Mesenchymal stem cell (in vitro differentiated cells and primary cell): ENCODE measurements at regions not wholly inside any gene's neighbourhood (a gene's known extent, or its start where the extent isn't known, plus 50 kb on each side); places are given as distances from the start of the nearest gene placed in this dataset.

Experiments
- DNase-seq: peaks from one replicate; pipeline ENCODE4 v3.0.0-alpha.2; 2013
- H2AFZ ChIP-seq: one replicate; pipeline ENCODE4 v1.6.1; 2013; ENCODE audit warnings: low read depth, mild to moderate bottlenecking, control low read depth, inconsistent platforms, low read length, moderate library complexity
- H2AK5ac ChIP-seq: 2 replicates; pipeline ENCODE4 v1.6.1; 2013; ENCODE audit warnings: low read length, moderate library complexity, mild to moderate bottlenecking, inconsistent platforms; ENCODE audit not compliant: severe bottlenecking
- H2BK120ac ChIP-seq: one replicate; pipeline ENCODE4 v1.6.1; 2013; ENCODE audit warnings: low read depth, mild to moderate bottlenecking, inconsistent platforms, low read length, moderate library complexity
- H2BK12ac ChIP-seq, 2 experiments: one replicate each; pipeline ENCODE4 v1.6.1; 2013; ENCODE audit warnings: inconsistent platforms in 2 of 2, low read length in 2 of 2, mild to moderate bottlenecking in 2 of 2, moderate library complexity in 2 of 2, control low read depth in 1 of 2
- H2BK15ac ChIP-seq: one replicate; pipeline ENCODE4 v1.6.1; 2013; ENCODE audit warnings: mild to moderate bottlenecking, low read depth, inconsistent platforms; ENCODE audit not compliant: poor library complexity, severe bottlenecking
- H2BK5ac ChIP-seq: 2 replicates; pipeline ENCODE4 v1.6.1; 2013; ENCODE audit warnings: low read depth, mild to moderate bottlenecking, low read length, control low read depth, inconsistent platforms; ENCODE audit not compliant: poor library complexity, severe bottlenecking
- H3K14ac ChIP-seq, 2 experiments: one replicate each; pipeline ENCODE4 v1.6.1; 2013; ENCODE audit warnings: inconsistent platforms in 2 of 2, low read length in 2 of 2, control low read depth in 1 of 2, mild to moderate bottlenecking in 1 of 2, moderate library complexity in 1 of 2
- H3K18ac ChIP-seq, 2 experiments: one replicate each; pipeline ENCODE4 v1.6.1; 2013; ENCODE audit warnings: inconsistent platforms in 2 of 2, low read length in 2 of 2, control low read depth in 1 of 2, low read depth in 1 of 2, mild to moderate bottlenecking in 1 of 2
- H3K23ac ChIP-seq, 2 experiments: one replicate each; pipeline ENCODE4 v1.6.1; 2013; ENCODE audit warnings: inconsistent platforms in 2 of 2, low read length in 2 of 2, mild to moderate bottlenecking in 2 of 2, moderate library complexity in 2 of 2, control low read depth in 1 of 2
- H3K27ac ChIP-seq: 2 replicates; pipeline ENCODE4 v1.5.1; 2013; ENCODE audit warnings: mild to moderate bottlenecking, moderate library complexity, low read length, control low read depth, inconsistent platforms; ENCODE audit not compliant: poor library complexity, severe bottlenecking
- H3K27me3 ChIP-seq, 2 experiments: 2 replicates each; pipeline versions ENCODE4 v1.6.1 to v1.7.0; 2013; ENCODE audit warnings: low read length in 2 of 2, mild to moderate bottlenecking in 2 of 2, moderate library complexity in 2 of 2, control low read depth in 1 of 2, inconsistent platforms in 1 of 2; ENCODE audit not compliant: control insufficient read depth in 1 of 2, insufficient read depth in 1 of 2
- H3K36me3 ChIP-seq, 2 experiments: 2 replicates each; pipeline versions ENCODE4 v1.6.1 to v1.7.0; 2013; ENCODE audit warnings: low read length in 2 of 2, control low read depth in 1 of 2, inconsistent platforms in 1 of 2, low read depth in 1 of 2, mild to moderate bottlenecking in 1 of 2; ENCODE audit not compliant: insufficient read depth in 2 of 2, control insufficient read depth in 1 of 2
- H3K4ac ChIP-seq, 2 experiments: one replicate each; pipeline ENCODE4 v1.6.1; 2013; ENCODE audit warnings: inconsistent platforms in 2 of 2, low read length in 2 of 2, mild to moderate bottlenecking in 2 of 2, moderate library complexity in 2 of 2, control low read depth in 1 of 2, low read depth in 1 of 2
- H3K4me1 ChIP-seq: 2 replicates; pipeline ENCODE4 v1.6.1; 2013; ENCODE audit warnings: low read depth, low read length, control low read depth; ENCODE audit not compliant: control insufficient read depth, insufficient read depth
- H3K4me2 ChIP-seq: 2 replicates; pipeline ENCODE4 v1.6.1; 2013; ENCODE audit warnings: low read length, mild to moderate bottlenecking, inconsistent platforms; ENCODE audit not compliant: poor library complexity, severe bottlenecking
- H3K4me3 ChIP-seq, 2 experiments: 2 replicates each; pipeline versions ENCODE4 v1.5.1 to v1.7.0; 2013; ENCODE audit warnings: low read length in 2 of 2, mild to moderate bottlenecking in 2 of 2, control low read depth in 1 of 2, low read depth in 1 of 2; ENCODE audit not compliant: insufficient read depth in 1 of 2
- H3K79me1 ChIP-seq: replicated peaks from 2 replicates; pipeline ENCODE4 v1.6.1; 2013; ENCODE audit warnings: mild to moderate bottlenecking, control low read depth, low read length, inconsistent platforms; ENCODE audit not compliant: poor library complexity, severe bottlenecking
- H3K9ac ChIP-seq: 2 replicates; pipeline ENCODE4 v1.7.0; 2013; ENCODE audit warnings: mild to moderate bottlenecking, low read length, moderate library complexity
- H3K9me3 ChIP-seq: 2 replicates; pipeline ENCODE4 v1.7.0; 2013; ENCODE audit warnings: mild to moderate bottlenecking, low read length; ENCODE audit not compliant: control insufficient read depth
- H4K8ac ChIP-seq: one replicate; pipeline ENCODE4 v1.6.1; 2013; ENCODE audit warnings: inconsistent platforms, mild to moderate bottlenecking, low read length, moderate library complexity
- H4K91ac ChIP-seq: one replicate; pipeline ENCODE4 v1.6.1; 2013; ENCODE audit warnings: mild to moderate bottlenecking, low read length, inconsistent platforms
- WGBS: methylation state at CpG from one replicate; pipeline ENCODE4 v1.1.7; 2013; ENCODE audit warnings: mixed read lengths; 5-methylcytosine and 5-hydroxymethylcytosine counted together

- Histone ChIP-seq H3K4me3 (no peak overlapping the region), H4K91ac (no peak overlapping the region), H3K36me3 (no peaks in the 10 kb centered on the region), H2AK5ac (no peak overlapping the region), H3K18ac (no peak overlapping the region), H3K9me3 (no peaks in the 10 kb centered on the region), H3K23ac (no peak overlapping the region), H3K4ac (no peak overlapping the region), H2BK5ac (no peak overlapping the region), H4K8ac (no peak overlapping the region), H2BK12ac (no peak overlapping the region), H3K27ac (no peak overlapping the region), H3K9ac (no peak overlapping the region), H3K4me1 (no peaks in the 10 kb centered on the region), H2BK15ac (no peak overlapping the region), H3K14ac (no peak overlapping the region), H3K4me2 (no peak overlapping the region), H2AFZ (no peak overlapping the region), H3K27me3 (no peaks in the 10 kb centered on the region), H2BK120ac (no peak overlapping the region), H3K79me1 (no peaks in the 10 kb centered on the region)
- DNase-seq = no peak
Observed at GRCh38 chr4:135177321-135177720, 975.7 kb upstream of the PABPC4L start.

- no peak overlapping the region for H3K27ac ChIP-seq
- H2BK5ac ChIP-seq = no peak overlapping the region
- H2AFZ ChIP-seq = no peak overlapping the region
- no peaks in the 10 kb centered on the region for H3K27me3 ChIP-seq
- 100% methylated on average over 2 of the region's 2 CpGs for WGBS
- no peak overlapping the region for H3K9ac ChIP-seq
- no peak overlapping the region for H2BK15ac ChIP-seq
- no peak overlapping the region for H2AK5ac ChIP-seq
- H3K4me3 ChIP-seq = no peak overlapping the region
- no peaks in the 10 kb centered on the region for H3K4me1 ChIP-seq
- H4K91ac ChIP-seq = no peak overlapping the region
- no peak overlapping the region for H2BK120ac ChIP-seq
- no peak overlapping the region for H3K18ac ChIP-seq
- DNase-seq = no peak
- no peaks in the 10 kb centered on the region for H3K79me1 ChIP-seq
- H4K8ac ChIP-seq = no peak overlapping the region
- H3K23ac ChIP-seq = no peak overlapping the region
- H3K36me3 ChIP-seq = no peaks in the 10 kb centered on the region
- no peak overlapping the region for H3K14ac ChIP-seq
- H2BK12ac ChIP-seq = no peak overlapping the region
- no peak overlapping the region for H3K4ac ChIP-seq
- H3K9me3 ChIP-seq = no peaks in the 10 kb centered on the region
- no peak overlapping the region for H3K4me2 ChIP-seq
Observed at GRCh38 chr4:135166661-135167060, 965.1 kb upstream of the PABPC4L start.

GRCh38 chr4:135164601-135165000 lies 963.0 kb upstream of the PABPC4L start:
- Histone ChIP-seq H3K36me3 (no peaks in the 10 kb centered on the region), H2AK5ac (no peak overlapping the region), H3K18ac (no peak overlapping the region), H4K8ac (no peak overlapping the region), H2BK15ac (no peak overlapping the region), H2BK5ac (no peak overlapping the region), H4K91ac (no peak overlapping the region), H3K14ac (no peak overlapping the region), H3K4me1 (no peaks in the 10 kb centered on the region), H3K9me3 (no peaks in the 10 kb centered on the region), H3K27me3 (no peaks in the 10 kb centered on the region), H3K4me3 (no peak overlapping the region), H3K9ac (no peak overlapping the region), H2AFZ (no peak overlapping the region), H3K23ac (no peak overlapping the region), H3K27ac (no peak overlapping the region), H2BK120ac (no peak overlapping the region), H3K4ac (no peak overlapping the region), H3K4me2 (no peak overlapping the region), H3K79me1 (no peaks in the 10 kb centered on the region), H2BK12ac (no peak overlapping the region)
- DNase-seq = no peak
- 100% methylated on average over 4 of the region's 5 CpGs for WGBS

GRCh38 chr4:135144498-135144897 lies 942.9 kb upstream of the PABPC4L start:
- Histone ChIP-seq H3K4ac (no peak overlapping the region), H3K27ac (no peak overlapping the region), H2BK12ac (no peak overlapping the region), H2BK120ac (no peak overlapping the region), H2BK5ac (no peak overlapping the region), H3K9me3 (no peaks in the 10 kb centered on the region), H4K8ac (no peak overlapping the region), H3K27me3 (no peaks in the 10 kb centered on the region), H3K9ac (no peak overlapping the region), H3K36me3 (no peaks in the 10 kb centered on the region), H4K91ac (no peak overlapping the region), H2AFZ (no peak overlapping the region), H3K4me2 (no peak overlapping the region), H3K4me3 (no peak overlapping the region), H3K23ac (no peak overlapping the region), H3K18ac (no peak overlapping the region), H3K14ac (no peak overlapping the region), H2AK5ac (no peak overlapping the region), H2BK15ac (no peak overlapping the region), H3K79me1 (no peaks in the 10 kb centered on the region), H3K4me1 (no peaks in the 10 kb centered on the region)
- WGBS = no CpG with 5 or more reads among the region's 1 CpG
- DNase-seq = no peak
